Ovary (tissue), 7 donors: ENCODE measurements at regions not wholly inside any gene's neighbourhood (a gene's known extent, or its start where the extent isn't known, plus 50 kb on each side); places are given as distances from the start of the nearest gene placed in this dataset.

Source experiments
- DNase-seq, 5 donors: peaks; one replicate each; pipeline ENCODE4 v3.0.0-alpha.2; 2019 to 2020
- H3K27ac ChIP-seq, 2 donors: fragments of 200-600 bp; one replicate each; pipeline versions ENCODE4 v1.5.1 to v1.8.0; 2019 to 2022
- H3K27me3 ChIP-seq: fragments of 200-600 bp; one replicate; pipeline ENCODE4 v1.8.0; 2022
- H3K36me3 ChIP-seq: fragments of 200-600 bp; sonication (generic); one replicate; pipeline ENCODE4 v1.5.1; 2019
- H3K4me1 ChIP-seq: one replicate; pipeline ENCODE4 v1.8.1; 2013; ENCODE audit warnings: mild to moderate bottlenecking, moderate library complexity; ENCODE audit not compliant: insufficient read depth
- H3K4me3 ChIP-seq: fragments of 200-600 bp; sonication (generic); one replicate; pipeline ENCODE4 v1.5.1; 2017
- H3K9me3 ChIP-seq, 2 donors: fragments of 200-600 bp in 1 of 2; sonication (generic) in 1 of 2; one replicate each; pipeline versions ENCODE4 v1.5.1 to v1.8.1; 2013 to 2019; ENCODE audit warnings: mild to moderate bottlenecking in 1 of 2, moderate library complexity in 1 of 2
- CTCF ChIP-seq, 3 donors: fragments of 450-650 bp in 2 of 3; fragments of 200-600 bp in 1 of 3; IDR thresholded peaks; one replicate each; pipeline versions ENCODE4 v1.5.1 to v1.8.0; 2016 to 2022; ENCODE audit warnings: antibody characterized with exemption in 3 of 3, mild to moderate bottlenecking in 1 of 3
- EP300 ChIP-seq: sonication (generic); formaldehyde crosslinking; IDR thresholded peaks from one replicate; pipeline ENCODE4 v1.6.1; 2017; ENCODE audit warnings: antibody characterized with exemption
- POLR2A ChIP-seq: fragments of 450-650 bp; IDR thresholded peaks from one replicate; pipeline ENCODE4 v1.6.1; 2017; ENCODE audit warnings: antibody characterized with exemption, mild to moderate bottlenecking, moderate library complexity
- WGBS, 3 donors: extraction: QIAGEN DNeasy Blood & Tissue Kit in 1 of 3; methylation state at CpG; one replicate each; pipeline versions ENCODE4 v1.1.5 to v1.1.7; 2013 to 2017; 5-methylcytosine and 5-hydroxymethylcytosine counted together
- intact Hi-C, 4 donors: fragments of 100-400 bp; cut with DNase I; formaldehyde crosslinking; loops; one replicate each; pipeline versions ENCODE4 v1.11.0 to v1.15.1; 2022 to 2023
- donor health status: DM: no; HTN: no; CAD: no; lungs with moderate emphysema.
- donor health status: DM: no; HTN: no; CAD: no.
- donor health status: Bipolar disorder and iron deficiency.
- donor health status: DM: no; HTN: no; CAD: no.
- donor health status: DM: yes; HTN: yes; CAD: no.

GRCh38 chr7:47119261-47119865 is 462.5 kb downstream of the TNS3 start:
- H3K27ac ChIP-seq: no peak overlapping the region
- DNase-seq: no peak

GRCh38 chr7:47104206-47104549 is 477.7 kb downstream of the TNS3 start:
- Histone ChIP-seq H3K27me3 (no peaks in the 10 kb centered on the region), H3K27ac (no peak overlapping the region), H3K9me3 (no peaks in the 10 kb centered on the region), H3K4me3 (no peak overlapping the region), H3K36me3 (no peaks in the 10 kb centered on the region), H3K4me1 (no peaks in the 10 kb centered on the region)
- WGBS, 3 donors: 43 to 57% (median 52%) methylated on average over 4 of the region's 4 CpGs
- DNase-seq: no peak
- intact Hi-C loops: loop anchor here in 1 of 4 donors (10.0 kb wide), 1 partner anchor 71 kb away; no protein-coding TSS in a partner anchor
- TF ChIP-seq CTCF (IDR thresholded peaks at IDR 0.05) (no peak), POLR2A (no peak), EP300 (no peak)

More at GRCh38 chr7:47119261-47119865, 462.5 kb downstream of the TNS3 start:
- TF ChIP-seq POLR2A (no peak), EP300 (no peak), CTCF (IDR thresholded peaks at IDR 0.05) (no peak)
- Histone ChIP-seq H3K9me3 (no peaks in the 10 kb centered on the region), H3K27me3 (no peaks in the 10 kb centered on the region), H3K4me3 (no peak overlapping the region), H3K4me1 (no peaks in the 10 kb centered on the region), H3K36me3 (no peaks in the 10 kb centered on the region)
- intact Hi-C loops: no loop called here
- 67 to 81% (median 75%) methylated on average over 4 of the region's 4 CpGs for WGBS, 3 donors

GRCh38 chr7:47103498-47104205 is 478.3 kb downstream of the TNS3 start:
- TF ChIP-seq EP300 (no peak), CTCF (IDR thresholded peaks at IDR 0.05) (no peak), POLR2A (no peak)
- WGBS, 3 donors: 93 to 96% (median 96%) methylated on average over 17 of the region's 17 CpGs
- no peak for DNase-seq
- intact Hi-C loops: loop anchor here in 1 of 4 donors (10.0 kb wide), 1 partner anchor 71 kb away; no protein-coding TSS in a partner anchor
- H3K27me3 ChIP-seq: no peaks in the 10 kb centered on the region
- no peaks in the 10 kb centered on the region for H3K4me1 ChIP-seq
- H3K27ac ChIP-seq: no peak overlapping the region
- H3K9me3 ChIP-seq: no peaks in the 10 kb centered on the region
- H3K36me3 ChIP-seq: no peaks in the 10 kb centered on the region
- H3K4me3 ChIP-seq: no peak overlapping the region

GRCh38 chr7:47102331-47102841 is 479.5 kb downstream of the TNS3 start:
- no peak overlapping the region for H3K27ac ChIP-seq
- H3K36me3 ChIP-seq: no peaks in the 10 kb centered on the region
- H3K4me1 ChIP-seq: no peaks in the 10 kb centered on the region
- no peaks in the 10 kb centered on the region for H3K27me3 ChIP-seq
- no peak for DNase-seq
- no peak overlapping the region for H3K4me3 ChIP-seq
- no peaks in the 10 kb centered on the region for H3K9me3 ChIP-seq
- TF ChIP-seq POLR2A (no peak), EP300 (no peak), CTCF (IDR thresholded peaks at IDR 0.05) (no peak)
- WGBS, 3 donors: 64 to 67% (median 65%) methylated on average over 3 of the region's 3 CpGs
- intact Hi-C loops: loop anchor here in 1 of 4 donors (10.0 kb wide), 1 partner anchor 72 kb away; no protein-coding TSS in a partner anchor
